ENCODE measurements at regions not wholly inside any gene's neighbourhood (a gene's known extent, or its start where the extent isn't known, plus 50 kb on each side); places are given as distances from the start of the nearest gene placed in this dataset.

GRCh38 chr1:83746234-83746633, 252.7 kb downstream of the TTLL7 start:
- H3K27ac ChIP-seq (ENCODE audit: low read depth, low read length, poor library complexity, severe bottlenecking), result no peak overlapping the region
- ChIA-PET POLR2A (ENCODE audit: low non-redundant PET) (no interaction called here), CTCF (no interaction called here)
- no peaks in the 10 kb centered on the region for H3K4me1 ChIP-seq (ENCODE audit: insufficient read depth, low read length, poor library complexity, severe bottlenecking)
- no peak overlapping the region for H3K4me3 ChIP-seq (ENCODE audit: low read depth, low read length, poor library complexity, severe bottlenecking)
- no peaks in the 10 kb centered on the region for H3K36me3 ChIP-seq (ENCODE audit: insufficient read depth, low read length, poor library complexity, severe bottlenecking)
- intact Hi-C loops (cut with micrococcal nuclease; ENCODE audit: unreplicated experiment), result no loop called here
- no peak for TF ChIP-seq EZH2 (IDR thresholded peaks at IDR 0.05; ENCODE audit: borderline replicate concordance, low read depth, low read length, poor library complexity, severe bottlenecking)
- TF ChIP-seq CTCF (conservative IDR thresholded peaks at IDR 0.05; ENCODE audit: low read depth, low read length), result no peak
- no peak for DNase-seq (ENCODE audit: low spot score)
- peaks cover 18% of the 10 kb centered on the region for H3K27me3 ChIP-seq (replicated peaks; ENCODE audit: insufficient read depth, low read depth, low read length, poor library complexity)
- no TSS peak for BruUV-seq (replicated peaks)
- no peaks in the 10 kb centered on the region for H3K9me3 ChIP-seq (ENCODE audit: low read depth, low read length, poor library complexity, severe bottlenecking)

- TF ChIP-seq CTCF (conservative IDR thresholded peaks at IDR 0.05; ENCODE audit: low read depth, low read length) (no peak), EZH2 (IDR thresholded peaks at IDR 0.05; ENCODE audit: borderline replicate concordance, low read depth, low read length, poor library complexity, severe bottlenecking) (no peak)
- ChIA-PET CTCF (no interaction called here), POLR2A (ENCODE audit: low non-redundant PET) (no interaction called here)
- Histone ChIP-seq H3K4me3 (ENCODE audit: low read depth, low read length, poor library complexity, severe bottlenecking) (no peak overlapping the region), H3K9me3 (ENCODE audit: low read depth, low read length, poor library complexity, severe bottlenecking) (no peaks in the 10 kb centered on the region), H3K36me3 (ENCODE audit: insufficient read depth, low read length, poor library complexity, severe bottlenecking) (no peaks in the 10 kb centered on the region), H3K27me3 (replicated peaks; ENCODE audit: insufficient read depth, low read depth, low read length, poor library complexity) (peaks cover 15% of the 10 kb centered on the region), H3K27ac (ENCODE audit: low read depth, low read length, poor library complexity, severe bottlenecking) (no peak overlapping the region), H3K4me1 (ENCODE audit: insufficient read depth, low read length, poor library complexity, severe bottlenecking) (no peaks in the 10 kb centered on the region)
- no TSS peak for BruUV-seq (replicated peaks)
- no peak for DNase-seq (ENCODE audit: low spot score)
- intact Hi-C loops (cut with micrococcal nuclease; ENCODE audit: unreplicated experiment), result no loop called here
These were observed 256.5 kb downstream of the TTLL7 start for GRCh38 chr1:83742446-83742845.

- no peak for DNase-seq (ENCODE audit: low spot score)
- no peaks in the 10 kb centered on the region for H3K4me1 ChIP-seq (ENCODE audit: insufficient read depth, low read length, poor library complexity, severe bottlenecking)
- ChIA-PET CTCF (no interaction called here), POLR2A (ENCODE audit: low non-redundant PET) (no interaction called here)
- no peaks in the 10 kb centered on the region for H3K9me3 ChIP-seq (ENCODE audit: low read depth, low read length, poor library complexity, severe bottlenecking)
- TF ChIP-seq CTCF (conservative IDR thresholded peaks at IDR 0.05; ENCODE audit: low read depth, low read length) (no peak), EZH2 (IDR thresholded peaks at IDR 0.05; ENCODE audit: borderline replicate concordance, low read depth, low read length, poor library complexity, severe bottlenecking) (no peak)
- no peak overlapping the region for H3K4me3 ChIP-seq (ENCODE audit: low read depth, low read length, poor library complexity, severe bottlenecking)
- peaks cover 12% of the 10 kb centered on the region for H3K27me3 ChIP-seq (replicated peaks; ENCODE audit: insufficient read depth, low read depth, low read length, poor library complexity)
- H3K27ac ChIP-seq (ENCODE audit: low read depth, low read length, poor library complexity, severe bottlenecking), result no peak overlapping the region
- intact Hi-C loops (cut with micrococcal nuclease; ENCODE audit: unreplicated experiment), result no loop called here
- no peaks in the 10 kb centered on the region for H3K36me3 ChIP-seq (ENCODE audit: insufficient read depth, low read length, poor library complexity, severe bottlenecking)
- no TSS peak for BruUV-seq (replicated peaks)
These were observed 257.2 kb downstream of the TTLL7 start for GRCh38 chr1:83741770-83742169.

Data from A673 (cell line).